Stimulated activated CD4-positive, alpha-beta T cell treated with anti-CD3 and anti-CD28 coated beads, Interleukin-1b, Interleukin-23, amount 100 ng/mL, for 24 hours (primary cell): ENCODE measurements at regions not wholly inside any gene's neighbourhood (a gene's known extent, or its start where the extent isn't known, plus 50 kb on each side); places are given as distances from the start of the nearest gene placed in this dataset.

Source experiments
- DNase-seq, 4 experiments: peaks; one replicate each; pipeline ENCODE4 v3.0.0-alpha.2; 2020; ENCODE audit warnings: low read depth in 4 of 4, low spot score in 1 of 4

DNA sequence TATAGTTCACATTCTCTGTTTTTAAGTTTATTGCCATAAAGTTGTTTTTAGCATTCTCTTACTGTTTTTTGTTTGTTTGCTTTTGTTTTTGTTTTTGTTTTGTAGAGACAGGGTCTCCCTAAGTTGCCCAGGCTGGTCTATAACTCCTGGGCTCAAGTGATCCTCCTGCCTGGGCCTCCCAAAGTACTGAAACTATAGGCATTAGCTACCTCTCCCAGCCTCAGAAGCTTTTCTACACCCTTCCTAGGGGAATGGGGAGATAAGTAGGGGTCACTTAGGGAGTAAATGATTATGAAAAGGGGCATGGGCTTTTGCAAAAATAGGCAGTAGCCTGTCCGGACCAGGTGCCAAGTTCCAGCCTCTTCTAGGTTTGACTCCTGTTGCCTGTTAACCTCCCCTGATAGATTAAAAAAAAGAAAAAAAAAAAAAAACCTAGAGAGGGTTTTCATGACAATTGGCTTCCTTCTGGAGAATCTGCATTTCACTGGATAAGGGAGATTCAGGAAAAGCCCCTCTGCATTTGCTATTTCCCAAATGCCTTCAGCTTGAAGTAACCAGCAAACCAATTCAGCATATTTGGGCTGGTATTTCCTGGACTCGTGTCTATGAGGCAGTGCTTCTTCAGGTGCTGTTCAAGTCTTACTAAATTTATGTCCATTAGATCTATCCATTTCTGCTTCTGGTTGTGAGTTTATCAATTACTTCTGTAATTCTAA lies 216.8 kb downstream of the TM9SF2 start:
- DNase-seq, result no peak

GRCh38 chr13:99709134-99709533 lies 207.9 kb downstream of the TM9SF2 start:
- DNase-seq, result no peak

- DNase-seq, result no peak
Observed at GRCh38 chr13:99704390-99704789, 203.1 kb downstream of the TM9SF2 start.

- no peak for DNase-seq
Observed at GRCh38 chr13:99703908-99704307, 202.6 kb downstream of the TM9SF2 start.

- no peak for DNase-seq
Observed at GRCh38 chr13:99702687-99703319, 201.5 kb downstream of the TM9SF2 start.

- DNase-seq, result no peak
Observed at GRCh38 chr13:99700468-99700867, 199.2 kb downstream of the TM9SF2 start.

DNA sequence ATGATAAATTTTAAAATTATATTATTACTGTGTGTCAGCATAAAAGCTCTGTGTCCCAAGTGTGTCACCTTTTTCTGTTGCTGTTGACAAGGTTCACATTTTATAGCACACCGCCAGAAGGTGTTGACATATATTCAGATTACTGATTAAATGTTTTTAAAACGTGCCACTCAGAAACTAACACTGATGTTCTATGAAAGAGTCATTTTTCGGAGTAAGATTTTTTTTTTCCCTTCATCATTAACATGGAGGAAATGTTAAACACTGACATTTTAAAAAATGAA lies 197.5 kb downstream of the TM9SF2 start:
- no peak for DNase-seq

DNA sequence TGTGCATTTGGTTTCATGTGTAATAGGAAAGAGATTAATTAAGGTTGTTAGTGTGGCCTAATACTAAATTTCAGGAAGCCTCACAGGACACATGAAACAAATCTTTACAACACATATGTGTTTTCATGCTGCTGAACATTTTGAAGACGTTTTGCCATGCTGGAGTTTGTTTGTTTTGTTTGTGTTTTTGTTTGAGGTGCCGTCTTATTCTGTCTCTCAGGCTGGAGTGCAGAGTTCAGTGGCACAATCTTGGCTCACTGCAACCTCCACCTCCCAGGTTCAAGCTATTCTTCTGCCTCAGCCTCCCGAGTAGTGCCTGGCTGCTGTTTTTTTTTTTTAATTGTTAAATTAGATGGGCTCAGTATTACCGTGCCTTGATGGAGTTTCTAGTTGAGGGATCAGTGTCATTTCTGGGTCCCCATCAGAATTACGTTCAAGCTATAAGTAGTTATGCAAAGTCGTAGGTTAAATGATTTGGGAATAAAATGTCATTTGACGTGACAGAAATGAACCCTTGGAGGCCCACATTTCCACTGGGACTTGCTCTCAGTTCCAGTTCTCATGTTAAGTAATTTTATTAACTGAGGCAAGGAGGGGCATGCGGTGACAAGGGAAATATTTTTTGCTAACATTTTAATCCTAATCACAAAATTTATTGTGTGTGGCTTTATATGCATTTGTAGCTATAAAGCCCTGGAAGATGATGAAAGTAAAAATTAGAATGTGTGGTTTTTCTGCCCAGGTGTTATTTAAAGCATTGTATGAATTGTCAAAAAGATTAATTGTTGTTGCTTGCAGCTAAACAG lies 196.9 kb downstream of the TM9SF2 start:
- no peak for DNase-seq

DNA sequence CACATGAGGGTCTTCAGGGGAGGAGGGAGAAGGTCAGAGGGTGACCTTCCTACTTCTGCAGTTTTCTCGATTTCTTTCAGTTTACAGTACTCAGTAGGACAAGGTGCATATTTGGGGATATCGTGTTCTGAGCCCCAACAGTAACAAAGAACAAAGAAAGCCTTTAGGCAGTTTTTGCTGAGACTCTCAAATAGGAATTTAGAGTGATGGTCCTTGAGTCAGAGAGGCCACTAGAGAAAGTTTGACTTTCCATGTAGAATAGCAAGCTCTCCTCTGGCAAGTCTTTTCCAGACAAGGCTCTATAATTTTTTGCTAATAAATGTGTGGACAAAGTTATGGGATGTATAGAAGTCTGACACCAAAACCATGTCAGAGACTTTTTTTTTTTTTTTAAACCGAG lies 194.6 kb downstream of the TM9SF2 start:
- no peak for DNase-seq

GRCh38 chr13:99693852-99694611 lies 192.8 kb downstream of the TM9SF2 start:
- no peak for DNase-seq

- no peak for DNase-seq
Observed at GRCh38 chr13:99693351-99693750, 192.1 kb downstream of the TM9SF2 start.

GRCh38 chr13:99692854-99693253 lies 191.6 kb downstream of the TM9SF2 start:
- no peak for DNase-seq

DNA sequence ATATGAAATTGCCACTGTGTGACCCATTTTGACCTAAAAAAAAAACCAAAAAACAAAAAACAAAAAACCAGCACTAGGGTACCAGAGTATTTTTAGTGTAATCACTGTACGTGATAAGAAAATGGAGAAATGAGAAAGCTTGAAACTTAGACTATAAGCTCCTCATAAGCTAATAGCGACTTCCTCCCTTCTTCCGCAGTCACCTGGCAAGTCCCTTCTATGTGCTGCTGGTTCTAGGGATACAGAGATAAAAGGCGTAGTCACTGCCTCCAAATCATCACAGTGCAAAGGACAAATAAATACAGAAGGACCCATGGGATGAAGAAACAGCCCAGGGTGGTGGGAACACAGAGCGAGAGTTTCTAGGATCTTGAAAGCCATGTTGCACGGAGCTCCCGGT lies 190.3 kb downstream of the TM9SF2 start:
- no peak for DNase-seq

DNA sequence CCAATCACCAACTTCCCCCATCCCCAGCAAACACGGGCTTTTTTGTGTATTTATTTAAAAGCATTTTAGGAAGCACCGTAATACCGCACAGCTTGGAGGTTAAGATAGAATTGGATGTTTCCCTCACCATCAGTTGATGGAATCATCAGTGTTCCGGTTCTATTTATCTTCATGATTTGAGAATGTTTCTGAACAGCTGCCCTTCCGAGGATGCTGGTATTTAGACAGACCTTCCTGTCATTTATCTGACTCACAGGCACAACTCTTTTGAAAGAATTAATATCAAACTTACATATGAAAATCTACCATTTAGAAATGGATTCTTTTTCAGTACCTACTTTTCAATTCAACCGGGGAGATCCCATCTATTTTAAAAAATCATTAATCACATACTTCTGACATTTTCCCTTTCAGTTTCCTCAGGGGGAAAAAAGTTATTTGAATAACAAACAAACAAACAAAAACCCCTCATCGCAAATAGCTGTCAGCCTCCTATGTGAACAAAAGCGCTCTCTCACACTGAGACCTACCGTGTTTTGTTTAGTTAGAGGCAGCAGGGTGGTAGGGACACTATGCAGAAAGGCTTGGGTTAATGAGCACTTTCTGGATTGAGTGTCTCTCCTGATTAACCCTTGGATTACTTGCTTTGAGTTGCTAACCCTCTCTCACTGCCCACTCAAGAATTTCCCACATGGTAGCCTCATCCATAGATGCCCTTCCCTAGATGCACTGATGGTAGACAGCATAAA lies 189.3 kb downstream of the TM9SF2 start:
- no peak for DNase-seq

DNA sequence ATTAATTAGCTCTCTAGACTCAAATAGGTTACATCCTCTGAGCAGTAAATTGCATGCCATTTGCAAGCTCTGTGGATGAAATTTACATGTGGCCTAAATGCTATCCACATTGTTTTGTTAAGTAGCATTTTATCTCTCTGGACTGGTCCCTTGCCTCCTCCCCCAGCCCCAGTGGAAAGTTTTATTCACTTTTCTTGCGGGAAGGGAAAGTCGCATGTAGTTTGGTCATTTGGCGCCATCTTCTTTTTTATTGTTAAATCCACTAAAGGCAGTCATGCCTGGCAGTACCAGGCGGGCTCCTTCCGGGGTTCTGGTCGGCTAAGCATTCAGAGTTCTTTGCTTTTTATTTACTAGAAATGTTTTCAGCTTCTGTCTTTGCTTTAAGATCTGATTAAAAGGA lies 188.7 kb downstream of the TM9SF2 start:
- DNase-seq, result no peak

DNA sequence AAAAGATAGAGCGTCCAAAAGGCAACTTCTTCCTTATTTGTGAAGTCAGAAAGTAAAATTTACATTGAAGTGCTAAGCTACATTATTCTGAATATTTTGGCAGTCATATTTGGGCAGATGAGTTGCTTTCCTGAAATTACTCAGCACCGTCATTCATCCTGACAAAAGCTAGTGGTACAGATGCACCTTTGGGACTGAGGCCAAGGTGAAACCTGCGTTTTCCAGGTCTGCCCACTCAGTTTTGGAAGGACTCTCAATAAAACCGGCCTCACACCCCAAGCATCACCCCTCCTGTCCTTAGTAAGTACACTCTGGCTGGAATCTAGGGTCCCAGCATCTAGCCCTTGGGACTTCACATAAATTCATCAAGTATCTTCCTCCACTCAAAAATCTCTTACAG lies 187.5 kb downstream of the TM9SF2 start:
- DNase-seq, result no peak

GRCh38 chr13:99687723-99688397 lies 186.6 kb downstream of the TM9SF2 start:
- no peak for DNase-seq

DNA sequence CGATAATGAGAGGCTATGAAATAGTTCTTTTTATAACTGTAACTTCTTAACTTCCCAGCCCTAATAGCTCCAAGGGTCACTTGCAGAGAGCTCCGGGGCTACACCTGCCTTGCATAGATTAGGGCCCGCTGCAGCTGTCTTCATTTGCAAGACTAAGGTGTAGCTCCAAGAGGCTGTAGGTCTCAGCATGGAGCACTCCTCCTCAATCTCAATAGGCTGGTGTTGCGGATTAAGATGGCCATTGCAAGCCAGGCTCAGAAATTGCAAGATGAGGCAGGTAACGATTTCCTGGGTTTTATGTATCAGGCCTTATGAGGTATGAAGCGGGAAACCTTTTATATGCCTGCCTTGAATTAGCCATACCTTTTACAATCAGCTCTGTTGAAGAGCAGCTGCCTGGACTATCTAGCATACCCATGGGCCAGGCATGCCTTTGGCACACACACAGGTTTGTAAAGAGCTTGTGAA lies 185.7 kb downstream of the TM9SF2 start:
- DNase-seq, result no peak

DNA sequence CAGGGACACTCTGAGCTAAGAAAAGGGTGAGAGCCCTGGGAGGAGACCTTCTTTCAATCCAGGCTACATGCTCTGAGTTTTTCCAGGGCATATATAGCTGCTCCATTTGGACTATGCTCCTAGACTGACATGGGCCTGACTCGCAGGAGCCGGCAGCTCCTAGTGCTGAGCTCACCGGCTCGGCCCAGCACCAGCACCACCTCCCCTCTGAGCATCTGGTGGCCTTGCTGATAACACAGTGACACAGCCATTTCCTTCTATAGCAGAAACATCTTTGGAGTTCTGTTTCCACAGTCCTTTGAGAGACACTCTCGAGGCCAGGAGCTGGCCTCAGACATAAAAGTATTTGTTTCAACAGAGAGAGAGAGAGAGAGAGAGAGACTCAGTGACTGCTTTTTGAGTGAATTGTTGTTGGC lies 184.9 kb downstream of the TM9SF2 start:
- DNase-seq, result no peak

- DNase-seq, result no peak
Observed at GRCh38 chr13:99681695-99682094, 180.4 kb downstream of the TM9SF2 start.
